GM21717 (cell line): ENCODE measurements at regions not wholly inside any gene's neighbourhood (a gene's known extent, or its start where the extent isn't known, plus 50 kb on each side); places are given as distances from the start of the nearest gene placed in this dataset.
"Not testable (repeated sequence)": the region's sequence is repeated elsewhere in the genome, so short reads cannot be mapped to it uniquely, and the experiment has no call there.

Experiments used
- ATAC-seq: cut with Tn5 transposase; IDR thresholded peaks from one replicate; pipeline ENCODE4 v1.9.1; 2021; ENCODE audit warnings: mild to moderate bottlenecking, moderate library complexity; ENCODE audit not compliant: unreplicated experiment

DNA sequence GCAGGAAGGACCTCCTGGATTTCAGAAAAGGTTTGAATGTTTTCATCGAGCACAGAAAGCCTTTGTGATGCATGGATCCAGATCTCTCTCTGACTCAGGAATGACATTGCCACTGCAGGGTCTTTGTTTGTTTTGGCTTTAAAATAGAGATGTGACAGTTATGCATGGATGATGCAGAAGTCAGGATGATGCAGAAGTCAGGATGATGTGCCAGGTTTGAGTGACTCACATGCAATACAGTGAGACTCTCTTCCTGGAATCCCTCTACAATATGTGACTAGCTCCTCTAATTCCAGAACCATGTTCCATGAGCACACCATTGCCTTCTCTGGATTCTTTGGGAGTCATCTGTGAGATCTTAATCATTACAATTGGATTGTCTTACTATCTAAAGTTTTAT lies 177.9 kb upstream of the RAB6C start:
- no peak for ATAC-seq

DNA sequence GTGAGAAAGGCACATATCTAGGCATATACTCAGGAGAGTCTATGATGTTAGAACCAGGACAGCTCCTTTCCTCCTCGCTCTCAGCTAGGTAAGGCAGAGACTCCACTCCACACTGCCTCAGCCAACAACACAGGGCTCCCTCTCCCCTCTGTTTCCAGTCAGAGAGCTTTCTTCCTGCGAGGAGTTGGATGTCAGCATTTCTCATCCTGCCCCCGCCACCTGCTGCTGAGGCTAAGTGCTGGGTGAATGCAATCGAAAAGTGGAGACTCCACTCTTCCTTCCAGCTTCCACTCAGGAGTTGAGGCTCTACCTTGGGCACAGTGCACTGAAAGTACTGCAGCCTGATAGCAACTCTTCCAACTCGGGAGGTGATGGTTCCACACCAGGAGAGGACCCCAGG lies 177.2 kb upstream of the RAB6C start:
- no peak for ATAC-seq

DNA sequence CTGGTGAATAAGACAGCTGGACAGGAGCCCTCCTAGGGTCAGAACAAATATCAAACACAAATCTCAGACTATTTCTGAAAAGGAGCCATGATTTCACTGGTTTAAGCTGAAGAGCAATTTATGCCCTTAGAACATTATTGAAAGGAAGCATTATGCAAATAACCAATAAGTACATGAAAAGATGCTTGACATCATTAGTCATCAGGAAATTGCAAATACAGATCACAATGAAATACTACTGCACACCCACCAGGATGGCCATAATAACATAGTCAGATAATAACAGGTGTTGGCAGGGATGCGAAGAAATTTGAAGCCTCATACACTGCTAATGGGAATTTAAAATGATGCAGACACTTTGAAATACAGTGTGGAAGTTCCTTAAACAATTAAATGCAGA lies 176.4 kb upstream of the RAB6C start:
- no peak for ATAC-seq

DNA sequence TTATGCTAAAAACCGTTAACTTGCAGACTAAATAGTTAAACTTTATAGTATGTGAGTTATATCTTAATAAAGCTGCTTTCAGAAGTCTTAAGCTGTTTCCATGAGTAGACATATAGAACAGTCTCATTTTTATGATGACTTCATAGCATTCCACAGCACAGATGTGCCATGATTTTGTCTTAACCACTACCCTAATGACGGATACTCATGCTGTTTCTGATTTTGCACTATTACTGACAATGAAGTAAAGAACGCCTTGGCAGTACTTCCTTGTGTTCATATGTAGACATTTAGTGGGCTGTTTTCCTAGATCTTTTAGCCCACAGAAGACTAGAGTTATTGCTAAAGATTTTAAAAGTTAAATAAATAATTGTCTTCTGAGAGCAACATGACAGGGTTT lies 175.6 kb upstream of the RAB6C start:
- ATAC-seq: no peak

DNA sequence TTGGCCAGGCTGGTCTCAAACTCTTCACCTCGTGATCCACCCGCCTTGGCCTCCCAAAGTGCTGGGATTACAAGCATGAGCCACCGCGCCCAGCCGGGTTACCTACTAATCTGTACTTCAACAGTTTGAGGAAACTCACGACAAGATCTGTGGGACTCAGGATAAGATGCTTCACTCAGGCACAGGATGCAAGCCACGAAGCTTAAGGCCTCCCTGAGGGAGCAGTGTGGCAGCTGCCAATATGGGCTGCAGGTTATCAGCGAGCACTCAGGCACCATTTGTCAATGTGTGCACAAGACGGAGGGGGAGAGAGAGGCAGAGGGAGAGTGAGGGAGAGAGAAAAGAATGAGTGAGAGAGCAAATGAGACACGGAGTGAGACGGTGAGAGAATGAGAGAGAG lies 173.6 kb upstream of the RAB6C start:
- no peak for ATAC-seq

DNA sequence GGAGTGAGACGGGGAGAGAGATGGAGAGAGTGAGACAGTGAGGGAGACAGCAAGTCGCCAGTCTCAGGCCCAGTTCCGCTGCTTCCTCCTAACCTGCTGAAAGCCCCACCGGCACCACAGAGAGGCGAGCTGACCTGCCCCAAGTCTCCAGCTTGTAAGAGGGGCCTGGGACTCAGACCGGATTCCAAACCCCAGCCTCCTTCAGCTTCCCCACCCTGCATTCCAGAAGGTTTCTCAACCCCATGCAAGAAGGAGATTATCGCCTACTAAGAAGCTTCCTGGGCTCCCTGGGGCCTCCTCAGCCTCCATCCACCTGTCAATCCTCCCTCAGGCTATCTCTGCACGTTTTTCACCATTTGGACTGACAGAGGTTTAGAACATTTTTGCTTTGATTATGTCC lies 173.1 kb upstream of the RAB6C start:
- no peak for ATAC-seq

DNA sequence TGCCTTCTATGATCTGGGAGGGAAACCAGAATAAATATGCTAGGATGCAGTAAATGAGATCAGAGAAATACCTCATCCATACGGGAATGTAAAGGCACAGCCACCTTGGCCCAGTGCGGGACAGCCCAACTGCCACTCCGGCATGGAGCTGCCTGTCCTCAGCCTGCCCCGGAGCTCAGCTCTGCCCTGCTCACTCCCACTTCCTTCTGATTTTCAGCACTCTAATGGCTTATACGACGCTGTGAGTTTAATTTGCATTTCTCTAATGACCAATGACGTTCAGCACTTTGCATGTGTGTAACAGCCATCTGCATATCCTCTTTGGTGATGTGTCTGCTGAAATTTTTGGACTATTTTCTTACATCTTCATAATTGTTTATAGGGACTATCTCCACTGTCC lies 172.5 kb upstream of the RAB6C start:
- no peak for ATAC-seq

DNA sequence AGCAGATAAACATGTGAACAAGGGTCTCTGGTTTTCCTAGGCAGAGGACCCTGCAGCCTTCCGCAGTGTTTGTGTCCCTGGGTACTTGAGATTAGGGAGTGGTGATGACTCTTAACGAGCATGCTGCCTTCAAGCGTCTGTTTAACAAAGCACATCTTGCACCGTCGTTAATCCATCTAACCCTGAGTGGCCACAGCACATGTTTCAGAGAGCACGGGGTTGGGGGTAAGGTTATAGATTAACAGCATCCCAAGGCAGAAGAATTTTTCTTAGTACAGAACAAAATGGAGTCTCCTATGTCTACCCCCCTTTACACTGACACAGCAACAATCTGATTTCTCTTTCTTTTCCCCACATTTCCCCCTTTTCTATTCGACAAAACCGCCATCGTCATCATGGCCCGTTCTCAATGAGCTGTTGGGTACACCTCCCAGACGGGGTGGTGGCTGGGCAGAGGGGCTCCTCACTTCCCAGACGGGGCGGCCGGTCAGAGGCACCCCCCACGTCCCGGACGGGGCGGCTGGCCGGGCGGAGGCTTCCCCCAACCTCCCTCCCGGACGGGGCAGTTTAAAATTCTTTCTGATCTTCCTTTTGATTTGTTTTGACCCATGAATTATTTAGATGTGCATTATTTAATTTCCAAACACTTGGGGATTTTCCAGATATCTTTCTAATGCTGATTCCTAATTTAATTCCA lies 171.7 kb upstream of the RAB6C start:
- ATAC-seq: not testable (repeated sequence)

DNA sequence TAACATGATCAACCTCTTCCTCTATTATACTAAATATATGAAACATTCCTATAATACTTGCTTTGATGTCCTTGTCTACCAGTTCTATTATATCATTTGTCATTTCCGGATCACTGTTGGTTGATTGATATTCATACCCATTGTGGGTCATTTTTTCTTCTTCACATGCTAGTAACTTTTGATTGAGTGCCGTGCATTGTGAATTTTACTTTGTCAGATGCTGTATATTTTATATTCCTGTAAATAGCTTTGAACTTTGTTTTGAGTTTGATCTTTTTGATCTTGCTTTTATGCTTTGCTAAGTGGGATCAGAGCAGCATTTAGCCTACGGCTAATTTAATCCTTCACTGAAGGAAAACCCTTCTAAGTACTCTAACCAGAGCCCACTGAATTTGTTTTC lies 168.9 kb upstream of the RAB6C start:
- no peak for ATAC-seq

DNA sequence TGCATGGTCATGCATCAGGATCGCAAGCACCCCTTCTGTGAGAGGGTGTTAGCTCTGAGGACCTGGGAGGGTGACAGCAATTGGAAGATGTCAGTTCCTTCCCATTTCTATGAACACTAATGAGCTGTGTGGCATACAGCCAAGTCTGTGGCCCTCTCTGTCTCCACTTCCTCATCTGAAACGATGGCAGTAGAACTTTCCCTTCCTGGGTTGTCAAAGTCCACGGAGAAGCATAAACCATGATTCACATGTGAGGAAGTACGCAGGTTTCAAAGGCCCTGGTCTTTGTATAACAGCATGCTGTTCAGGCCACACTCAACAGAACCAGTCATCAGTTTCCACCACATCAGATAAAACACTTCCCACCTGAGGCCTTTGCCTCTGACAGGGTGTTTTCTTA lies 167.4 kb upstream of the RAB6C start:
- peak; percentile 61 for ATAC-seq

DNA sequence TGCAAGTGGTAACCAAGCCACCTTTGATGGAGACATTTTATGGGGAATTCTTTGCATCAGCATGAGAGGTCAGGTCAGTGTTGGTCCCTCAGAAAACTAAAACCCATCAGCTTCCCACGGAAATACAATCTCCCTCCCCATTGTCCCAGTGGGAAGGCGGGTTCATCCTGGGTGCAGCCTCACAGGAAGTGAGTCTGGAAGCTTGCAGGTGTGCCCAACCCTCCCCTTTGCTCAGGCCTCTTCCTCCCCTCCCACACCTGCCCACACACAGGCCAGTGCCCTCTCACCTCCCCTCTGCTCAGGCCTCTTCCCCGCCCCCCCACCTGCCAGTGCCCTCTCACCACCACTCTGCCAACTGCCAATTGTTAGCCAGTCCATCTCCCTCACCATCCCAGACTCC lies 166.8 kb upstream of the RAB6C start:
- no peak for ATAC-seq

DNA sequence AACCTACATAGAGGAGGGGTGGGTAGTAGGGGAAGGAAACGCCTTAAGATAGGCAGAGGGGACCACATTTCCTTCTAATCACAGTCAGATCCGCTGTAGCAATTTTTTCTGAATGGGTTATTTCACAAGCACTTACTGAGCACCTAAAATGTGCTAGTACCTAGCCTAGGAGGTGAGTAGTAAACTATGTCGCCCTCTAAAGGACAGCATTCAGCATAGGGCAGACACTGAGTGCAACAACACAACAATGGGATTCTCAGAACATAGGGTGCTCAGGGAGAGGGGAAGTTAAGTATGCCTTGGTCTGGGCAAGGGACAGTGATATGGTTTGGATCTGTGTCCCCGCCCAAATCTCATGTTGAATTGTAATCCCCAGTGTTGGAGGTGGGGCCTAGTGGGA lies 166.1 kb upstream of the RAB6C start:
- no peak for ATAC-seq

DNA sequence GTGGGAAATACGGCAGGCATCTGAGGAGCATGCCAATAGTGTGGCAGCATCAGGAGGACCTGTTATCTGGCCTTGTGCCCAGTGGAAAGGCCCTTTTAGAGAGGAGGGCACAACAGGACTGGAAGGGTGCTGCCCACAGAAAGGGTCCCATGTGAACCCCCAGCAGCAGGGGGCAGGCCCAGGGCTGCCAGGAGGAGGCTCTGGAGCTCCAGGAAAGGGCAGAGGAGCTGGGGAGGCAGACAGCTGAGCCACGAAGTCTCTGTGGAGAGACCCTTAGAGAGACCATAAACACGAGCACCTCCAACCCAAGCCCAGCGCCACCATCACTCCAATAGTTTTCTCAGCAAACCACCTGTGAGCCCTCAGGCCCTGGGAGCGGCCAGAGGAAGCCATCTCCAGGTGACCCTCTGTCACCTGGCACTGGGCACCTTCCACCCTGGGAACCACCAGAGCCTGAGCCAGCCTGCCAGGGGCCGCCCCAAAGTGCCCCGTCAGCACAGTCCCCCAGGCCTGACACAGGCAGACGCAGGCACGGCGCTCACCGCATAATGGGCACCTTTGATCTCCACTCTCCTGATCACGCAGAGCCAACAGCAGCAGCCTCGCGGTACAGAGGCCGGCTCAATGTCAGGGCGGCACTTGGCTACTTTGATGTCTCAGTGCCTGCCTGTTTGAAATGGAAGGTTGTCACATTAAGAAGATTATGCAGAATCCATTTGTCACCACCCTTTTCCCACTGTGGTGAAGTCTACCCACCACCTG lies 162.5 kb upstream of the RAB6C start:
- no peak for ATAC-seq

DNA sequence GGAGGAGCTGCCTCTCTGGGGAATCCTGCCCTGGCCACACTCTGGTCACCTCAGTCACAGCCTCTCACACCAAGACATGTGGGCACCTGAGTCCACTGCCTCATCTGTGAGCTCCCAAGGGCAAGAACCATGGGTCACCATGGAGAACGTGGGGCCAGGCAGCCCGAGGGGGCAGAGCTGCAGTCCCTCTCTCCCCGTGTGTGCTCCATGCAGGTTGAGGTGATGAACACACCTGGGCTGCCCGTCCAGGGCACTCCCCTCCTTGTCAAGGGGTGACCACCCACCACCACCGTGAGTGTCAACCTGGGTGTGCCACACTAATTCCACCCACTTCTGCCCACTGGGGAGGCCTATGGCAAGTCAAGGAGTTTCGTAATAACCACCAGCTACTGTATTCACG lies 159.6 kb upstream of the RAB6C start:
- no peak for ATAC-seq

DNA sequence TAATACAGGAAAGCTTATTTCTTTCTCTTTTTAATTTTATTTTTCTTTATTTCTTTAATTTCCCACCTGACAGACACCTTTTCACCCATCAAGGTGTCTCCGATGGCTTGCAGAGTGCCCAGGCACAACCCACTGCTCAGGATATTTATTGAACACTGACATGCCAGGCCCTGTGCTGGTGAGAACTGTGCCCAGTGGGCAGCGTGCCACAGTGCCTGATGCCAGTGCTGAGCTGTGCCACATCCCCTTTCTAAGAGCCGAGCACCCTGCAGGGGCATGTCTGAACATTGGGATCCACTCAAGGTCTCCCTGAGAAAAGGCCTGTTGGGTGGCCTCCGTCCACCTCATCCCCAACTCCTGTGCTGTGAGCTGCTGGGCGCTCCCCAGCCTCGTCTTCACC lies 158.6 kb upstream of the RAB6C start:
- no peak for ATAC-seq

DNA sequence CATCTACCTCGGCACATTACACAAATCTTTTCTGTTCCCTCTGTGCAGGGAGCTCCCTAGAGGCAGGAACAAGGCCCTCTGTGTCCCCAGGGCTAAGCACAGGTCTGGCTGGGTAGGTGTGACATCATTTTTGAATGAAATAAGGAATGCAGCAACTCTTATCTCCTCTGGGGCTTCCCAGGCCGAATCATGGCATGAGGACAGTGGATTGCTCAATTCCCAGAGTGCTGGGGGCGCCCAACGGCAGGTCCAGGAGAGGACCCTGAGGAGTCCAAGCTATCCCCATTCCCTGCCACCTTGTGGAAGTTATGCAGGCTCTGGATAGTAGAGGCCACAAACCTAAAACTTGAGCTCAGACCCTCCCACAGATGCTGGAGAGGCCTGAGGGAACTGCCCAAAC lies 158.0 kb upstream of the RAB6C start:
- no peak for ATAC-seq

DNA sequence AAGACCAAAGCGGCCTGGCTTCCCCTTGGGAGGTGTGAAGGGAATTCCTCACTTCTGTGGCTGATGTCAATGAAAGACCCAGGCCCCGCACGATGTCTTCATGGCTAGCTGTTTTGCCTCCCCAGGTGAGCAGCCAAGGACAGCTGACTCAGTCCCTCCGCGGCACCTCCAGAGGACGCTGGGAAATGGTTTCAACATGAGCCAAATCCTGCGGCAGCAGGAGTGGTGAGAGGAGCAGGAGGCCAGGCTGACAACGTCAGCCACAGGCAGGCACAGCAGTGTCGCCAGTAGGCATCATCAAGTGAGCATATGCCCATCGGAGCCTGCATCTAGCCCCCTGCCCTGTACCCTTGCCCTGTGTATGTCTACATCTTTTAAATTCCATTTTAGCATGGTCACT lies 156.4 kb upstream of the RAB6C start:
- no peak for ATAC-seq

DNA sequence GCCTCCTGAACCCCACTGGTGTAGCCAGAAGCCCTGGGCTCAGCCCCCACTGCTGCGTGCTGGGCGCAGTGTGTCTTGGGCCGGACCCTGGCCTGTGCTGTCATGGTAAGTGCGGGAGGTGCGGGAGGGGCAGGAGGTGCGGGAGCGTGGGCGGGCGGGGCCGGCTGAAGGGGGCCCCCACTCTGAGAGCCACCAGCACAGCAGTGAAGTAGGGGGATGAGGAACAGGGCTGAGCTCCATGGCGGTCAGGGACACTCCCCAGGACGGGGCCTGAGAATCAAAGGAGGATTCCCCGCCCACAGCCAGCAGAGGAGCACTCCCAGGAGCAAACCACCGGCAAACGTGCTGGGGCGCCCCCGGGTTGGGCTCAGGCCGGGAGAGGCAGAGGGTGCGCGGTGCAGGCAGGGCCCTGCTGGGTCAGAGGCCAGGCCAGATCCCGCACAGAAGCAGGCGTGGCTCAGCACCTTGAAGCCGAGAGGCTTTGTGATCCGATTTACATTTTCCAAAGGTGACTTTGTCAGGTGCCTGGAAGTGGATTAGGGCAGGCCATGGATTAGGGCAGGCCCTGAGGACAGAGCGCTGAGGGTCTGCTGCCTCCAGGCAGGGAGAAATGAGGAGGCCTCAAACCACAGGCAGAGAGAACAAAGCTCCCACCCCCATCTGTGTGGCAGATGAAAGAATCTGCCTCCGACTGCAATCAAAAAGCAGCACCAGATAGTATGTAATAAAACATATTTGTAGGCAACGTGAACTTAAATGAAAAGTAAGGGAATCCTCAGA lies 152.0 kb upstream of the RAB6C start:
- ATAC-seq: no peak

DNA sequence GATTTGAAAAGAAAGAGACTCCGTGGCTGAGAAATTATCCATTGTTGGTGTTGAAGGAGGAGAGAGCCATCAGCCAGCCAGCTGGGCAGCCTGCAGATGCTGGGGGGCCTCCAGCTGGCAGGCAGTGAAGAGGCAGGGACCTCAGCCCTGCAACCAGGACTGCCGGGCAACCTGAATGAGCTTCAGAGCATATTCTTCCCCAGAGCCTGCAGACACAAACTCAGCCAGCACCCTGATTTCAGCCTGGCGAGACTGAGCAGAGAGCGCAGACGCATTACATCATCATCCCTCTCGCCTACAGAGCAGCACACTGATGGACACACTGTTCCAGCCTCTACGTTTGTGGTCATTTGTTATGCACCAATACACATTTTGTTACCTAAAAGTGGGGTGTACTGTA lies 150.7 kb upstream of the RAB6C start:
- no peak for ATAC-seq

DNA sequence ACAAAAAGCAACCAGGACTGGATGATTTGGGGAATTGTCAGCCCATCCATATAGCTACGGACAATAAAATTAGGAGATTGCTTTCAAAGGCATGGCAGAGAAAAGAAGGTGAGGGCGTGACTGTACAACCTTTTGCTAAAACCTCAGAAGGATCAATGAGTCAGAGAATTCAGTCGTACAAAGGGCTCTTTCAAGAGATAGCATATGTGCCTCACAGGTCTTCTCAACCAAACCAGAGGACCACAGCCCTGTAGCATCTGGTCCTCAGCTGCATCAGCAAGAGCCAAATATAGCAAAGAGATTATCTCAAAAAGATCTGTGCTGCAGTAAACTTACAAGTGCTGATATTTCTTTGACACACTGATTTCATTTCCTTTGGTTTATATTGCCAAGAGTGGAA lies 149.9 kb upstream of the RAB6C start:
- no peak for ATAC-seq

DNA sequence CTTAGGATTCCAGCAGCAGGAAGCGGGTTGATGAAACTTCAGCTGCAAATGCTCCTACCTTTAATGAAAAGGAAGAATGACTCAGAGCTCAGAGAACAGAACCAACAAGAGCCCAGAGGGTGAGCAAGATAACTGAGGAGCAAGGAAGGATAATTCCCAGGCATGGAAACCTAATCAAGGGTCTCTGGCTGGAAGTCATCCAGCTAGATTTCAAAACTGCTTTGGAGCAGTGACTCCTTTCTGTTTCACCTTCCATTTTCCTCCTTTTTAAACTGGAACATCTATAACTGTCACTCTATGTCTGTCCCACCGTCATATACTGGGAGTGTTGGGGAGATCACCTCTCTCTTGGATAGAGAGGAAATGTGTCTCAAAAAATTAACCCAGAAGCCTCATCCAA lies 148.4 kb upstream of the RAB6C start:
- ATAC-seq: no peak

DNA sequence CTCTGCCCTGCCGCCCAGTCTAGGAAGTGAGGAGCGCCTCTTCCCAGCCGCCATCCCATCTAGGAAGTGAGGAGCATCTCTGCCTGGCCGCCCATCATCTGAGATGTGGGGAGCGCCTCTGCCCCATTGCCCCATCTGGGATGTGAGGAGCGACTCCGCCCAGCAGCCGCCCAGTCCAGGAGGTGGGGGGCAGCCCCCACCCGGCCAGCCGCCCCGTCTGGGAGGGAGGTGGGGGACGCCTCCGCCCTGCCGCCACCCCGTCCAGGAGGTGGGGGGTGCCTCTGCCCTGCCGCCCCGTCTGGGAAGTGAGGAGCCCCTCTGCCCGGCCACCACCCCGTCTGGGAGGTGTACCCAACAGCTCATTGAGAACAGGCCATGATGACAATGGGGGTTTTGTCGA lies 146.0 kb upstream of the RAB6C start:
- not testable (repeated sequence) for ATAC-seq
